A549 (cell line): ENCODE measurements at regions not wholly inside any gene's neighbourhood (a gene's known extent, or its start where the extent isn't known, plus 50 kb on each side); places are given as distances from the start of the nearest gene placed in this dataset.

Source experiments
- ATAC-seq, 2 experiments: fragments of 200-7000 bp in 1 of 2; fragments of >200 bp in 1 of 2; cut with Nextera tagmentation in 1 of 2; cut with Tn5 transposase in 1 of 2; 3 replicates each; pipeline versions ENCODE4 v1.8.0 to v1.9.1; 2018 to 2020; ENCODE audit warnings: mild to moderate bottlenecking in 1 of 2, moderate library complexity in 1 of 2
- CTCF ChIA-PET: fragments of 300-600 bp; sonication (Branson Sonifier 250); formaldehyde crosslinking; extraction: SDS; loops from one replicate; lab custom pipeline; 2021; ENCODE audit warnings: antibody characterized with exemption, inconsistent platforms; lab: Yijun Ruan, JAX
- POLR2A ChIA-PET: fragments of 350-600 bp; formaldehyde crosslinking; extraction: SDS; loops from one replicate; lab custom pipeline; 2021; ENCODE audit warnings: antibody characterized with exemption, inconsistent platforms; lab: Yijun Ruan, JAX
- DNase-seq, 2 experiments: peaks; one replicate each; pipeline versions ENCODE4 v3.0.0 to v3.0.0-alpha.2; 2011 to 2016; ENCODE audit warnings: low read depth in 1 of 2, low spot score in 1 of 2
- FAIRE-seq: peaks from 2 replicates; lab custom pipeline; 2011; peaks lifted over from hg19 to GRCh38; lab: Jason Lieb, UNC
- H3K27ac ChIP-seq, 2 experiments: fragments of >200 bp; sonication (Bioruptor Twin); formaldehyde crosslinking; 3 replicates each; pipeline ENCODE4 v1.5.1; 2016 to 2017
- H3K4me1 ChIP-seq: fragments of >200 bp; sonication (Bioruptor Twin); formaldehyde crosslinking; 3 replicates; pipeline ENCODE4 v1.6.1; 2016
- H3K4me2 ChIP-seq: fragments of >200 bp; sonication (Bioruptor Twin); formaldehyde crosslinking; 3 replicates; pipeline ENCODE4 v1.6.1; 2016
- H3K4me3 ChIP-seq: fragments of >200 bp; sonication (Bioruptor Twin); formaldehyde crosslinking; 3 replicates; pipeline ENCODE4 v1.5.1; 2016
- H3K9me3 ChIP-seq: fragments of >200 bp; sonication (Bioruptor Twin); formaldehyde crosslinking; 3 replicates; pipeline ENCODE4 v1.6.1; 2016
- CTCF ChIP-seq: fragments of >200 bp; sonication (Bioruptor Twin); formaldehyde crosslinking; IDR thresholded peaks from 3 replicates; pipeline ENCODE4 v1.5.1; 2016
- EHF ChIP-seq: fragments of 250-450 bp; sonication (Bioruptor Pico); IDR thresholded peaks from 2 replicates; pipeline ENCODE4 v1.5.0; 2020; ENCODE audit warnings: mild to moderate bottlenecking
- EHMT2 ChIP-seq: fragments of 200-600 bp; sonication (generic); IDR thresholded peaks from 2 replicates; pipeline ENCODE4 v1.6.1; 2016; ENCODE audit warnings: antibody characterized with exemption, low read depth, mild to moderate bottlenecking, moderate library complexity
- GATA3 ChIP-seq: IDR thresholded peaks from 2 replicates; pipeline ENCODE4 v1.6.1; 2012; ENCODE audit warnings: borderline replicate concordance
- HEYL ChIP-seq: fragments of 250-450 bp; sonication (Bioruptor Pico); IDR thresholded peaks from 2 replicates; pipeline ENCODE4 v1.8.0; 2021; ENCODE audit warnings: mild to moderate bottlenecking, moderate library complexity
- HMGXB4 ChIP-seq: fragments of 250-450 bp; sonication (Bioruptor Pico); IDR thresholded peaks from 2 replicates; pipeline ENCODE4 v1.5.0; 2021; ENCODE audit warnings: mild to moderate bottlenecking, moderate library complexity, borderline replicate concordance
- HOXA7 ChIP-seq: fragments of 250-450 bp; sonication (Bioruptor Pico); IDR thresholded peaks from 2 replicates; pipeline ENCODE4 v1.5.0; 2020; ENCODE audit warnings: mild to moderate bottlenecking, moderate library complexity
- HOXB5 ChIP-seq: fragments of 250-450 bp; sonication (Bioruptor Pico); IDR thresholded peaks from 2 replicates; pipeline ENCODE4 v1.5.0; 2020; ENCODE audit warnings: mild to moderate bottlenecking, moderate library complexity
- JUNB ChIP-seq: fragments of >200 bp; sonication (Bioruptor Twin); formaldehyde crosslinking; IDR thresholded peaks from 2 replicates; pipeline ENCODE4 v1.6.1; 2016
- MAX ChIP-seq: IDR thresholded peaks from 2 replicates; pipeline ENCODE4 v1.6.1; 2012
- MYC ChIP-seq: IDR thresholded peaks from 2 replicates; pipeline ENCODE4 v1.6.1; 2012; ENCODE audit warnings: mild to moderate bottlenecking, inconsistent platforms, low read length, improper control_type of control experiment, borderline replicate concordance
- NR3C1 ChIP-seq: fragments of >200 bp; sonication (Bioruptor Twin); formaldehyde crosslinking; IDR thresholded peaks from 3 replicates; pipeline ENCODE4 v1.6.1; 2017
- PHF8 ChIP-seq: fragments of 200-600 bp; sonication (generic); IDR thresholded peaks from 2 replicates; pipeline ENCODE4 v1.6.1; 2016; ENCODE audit warnings: low read depth, mild to moderate bottlenecking, antibody characterized with exemption, moderate library complexity, borderline replicate concordance
- REST ChIP-seq: fragments of 200-600 bp; sonication (generic); IDR thresholded peaks from 2 replicates; pipeline ENCODE4 v1.6.1; 2016; ENCODE audit warnings: antibody characterized with exemption, mild to moderate bottlenecking, moderate library complexity
- SMC3 ChIP-seq: fragments of >200 bp; sonication (Bioruptor Twin); formaldehyde crosslinking; IDR thresholded peaks from 3 replicates; pipeline ENCODE4 v1.6.1; 2018; ENCODE audit warnings: inconsistent platforms
- TFCP2L1 ChIP-seq: fragments of 250-450 bp; sonication (Bioruptor Pico); IDR thresholded peaks from 2 replicates; pipeline ENCODE4 v1.5.0; 2021; ENCODE audit warnings: mild to moderate bottlenecking
- TP53 ChIP-seq: fragments of 250-450 bp; sonication (Bioruptor Pico); IDR thresholded peaks from 2 replicates; pipeline ENCODE4 v1.5.0; 2021; ENCODE audit warnings: mild to moderate bottlenecking, moderate library complexity
- ZC3H11A ChIP-seq: fragments of 450-650 bp; IDR thresholded peaks from 2 replicates; pipeline ENCODE4 v1.6.1; 2014; ENCODE audit warnings: antibody characterized with exemption, mild to moderate bottlenecking
- ZFP36 ChIP-seq: fragments of 450-650 bp; IDR thresholded peaks from 2 replicates; pipeline ENCODE4 v1.6.1; 2014; ENCODE audit warnings: borderline replicate concordance; ENCODE audit not compliant: partially characterized antibody
- ZNF302 ChIP-seq: fragments of 250-450 bp; sonication (Bioruptor Pico); IDR thresholded peaks from 2 replicates; pipeline ENCODE4 v1.9.0; 2021; ENCODE audit warnings: inconsistent platforms, mild to moderate bottlenecking, moderate library complexity
- ZSCAN20 ChIP-seq: fragments of 250-450 bp; sonication (Bioruptor Pico); IDR thresholded peaks from 2 replicates; pipeline ENCODE4 v1.8.0; 2022; ENCODE audit warnings: mild to moderate bottlenecking, moderate library complexity
- WGBS: methylation state at CpG from one replicate; pipeline ENCODE4 v1.1.6; 2017; ENCODE audit errors: missing lambda C conversion rate; 5-methylcytosine and 5-hydroxymethylcytosine counted together
- TF ChIP-seq, protein P1 (sequence below): fragments of 450-650 bp; IDR thresholded peaks from 2 replicates; pipeline ENCODE4 v1.6.1; 2014; ENCODE audit warnings: antibody characterized with exemption

DNA sequence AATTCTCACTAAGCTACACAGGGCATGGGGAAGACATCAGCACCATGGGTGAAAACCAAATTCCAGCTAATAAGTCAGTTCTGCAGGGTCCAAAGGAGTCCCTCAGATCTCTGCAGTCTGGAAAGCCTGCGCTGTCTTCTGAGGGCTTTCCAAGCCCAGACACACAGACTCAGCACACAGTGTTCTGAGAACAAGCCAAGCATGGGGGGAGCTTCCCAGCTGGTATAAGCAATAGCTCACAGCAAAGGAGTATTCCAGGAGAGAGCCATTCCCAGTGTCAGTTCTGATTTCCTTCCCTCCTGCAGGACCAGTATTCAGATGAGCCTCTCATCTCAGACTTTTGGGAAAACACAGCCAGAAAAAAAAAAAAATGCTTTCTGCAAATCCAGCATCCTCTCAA lies 370.8 kb downstream of the TNS1 start (continued):
- TF ChIP-seq TP53 (CRISPR knock-in tag) (no peak), EHF (no peak), ZSCAN20 (CRISPR knock-in tag) (no peak), MYC (no peak)

DNA sequence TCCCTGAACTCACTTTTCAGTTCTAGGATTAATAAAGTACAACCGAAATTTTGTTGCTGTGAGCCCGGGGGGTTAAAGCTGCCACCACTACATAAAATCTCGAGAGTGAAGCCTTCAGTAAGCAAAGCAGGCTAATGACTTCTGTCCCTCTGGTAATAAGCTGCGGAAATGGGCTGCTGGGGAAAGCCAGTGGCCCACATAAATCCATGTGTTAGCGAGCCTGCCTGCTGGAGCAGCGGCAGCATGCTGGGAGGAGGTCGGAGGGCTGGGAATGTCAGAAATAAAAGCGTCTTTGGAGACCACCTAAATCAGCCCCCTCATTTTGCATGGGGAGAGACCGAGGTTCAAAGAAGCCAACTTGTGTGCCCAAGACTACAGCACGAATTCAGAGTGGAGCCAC lies 371.7 kb downstream of the TNS1 start:
- DNase-seq (no peak), ATAC-seq (no peak), FAIRE-seq (no peak)
- no peak overlapping the region for H3K4me3 ChIP-seq
- no peak overlapping the region for H3K27ac ChIP-seq
- no peak for TF ChIP-seq ZSCAN20 (CRISPR knock-in tag)
- no peak for TF ChIP-seq MAX
- no peak for TF ChIP-seq ZNF302 (CRISPR knock-in tag)
- no peak for TF ChIP-seq SMC3
- no peak for TF ChIP-seq NR3C1
- no peak for TF ChIP-seq PHF8
- TF ChIP-seq CTCF, result no peak
- no peak for TF ChIP-seq JUNB
- TF ChIP-seq ZC3H11A, result no peak
- TF ChIP-seq TFCP2L1 (CRISPR knock-in tag), result no peak
- TF ChIP-seq HMGXB4, result no peak
- TF ChIP-seq ZFP36, result no peak
- TF ChIP-seq GATA3, result no peak
- no peak for TF ChIP-seq REST
- no peak for TF ChIP-seq EHMT2
- TF ChIP-seq HOXA7 (CRISPR knock-in tag), result no peak
- no peak for TF ChIP-seq HOXB5
- 44% methylated on average over 10 of the region's 10 CpGs for WGBS
- CTCF ChIA-PET, result no interaction called here
- no peaks in the 10 kb centered on the region for H3K9me3 ChIP-seq
- H3K4me2 ChIP-seq, result no peak overlapping the region
- H3K4me1 ChIP-seq, result no peaks in the 10 kb centered on the region
- POLR2A ChIA-PET, result no interaction called here

DNA sequence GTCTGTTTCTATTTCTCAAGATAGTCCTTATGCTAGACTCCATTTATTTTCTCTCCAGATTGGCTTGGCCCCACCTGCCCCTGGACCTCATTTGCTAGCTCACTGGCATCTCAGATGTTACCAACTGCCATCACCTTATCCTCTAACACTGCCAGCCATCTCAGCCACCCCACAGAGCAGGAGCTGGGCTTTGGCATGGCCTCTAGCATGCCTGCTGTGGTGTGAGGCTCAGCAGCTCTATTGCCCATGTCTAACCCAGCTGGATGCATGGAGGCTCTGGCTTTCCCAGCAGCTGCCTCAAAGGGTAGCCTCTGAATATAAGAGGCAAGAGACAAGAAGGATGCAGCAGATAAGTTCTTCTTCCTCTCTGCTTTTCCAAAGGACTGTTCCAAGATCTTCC lies 373.4 kb downstream of the TNS1 start:
- ChIA-PET POLR2A (interaction anchor here (0.6 kb wide), 1 partner anchor 681 kb away, joined by 11 read pairs; no protein-coding TSS in a partner anchor), CTCF (no interaction called here)
- H3K9me3 ChIP-seq, result no peaks in the 10 kb centered on the region
- no peak overlapping the region for H3K4me3 ChIP-seq
- H3K4me1 ChIP-seq, result no peaks in the 10 kb centered on the region
- TF ChIP-seq, protein P1, sequence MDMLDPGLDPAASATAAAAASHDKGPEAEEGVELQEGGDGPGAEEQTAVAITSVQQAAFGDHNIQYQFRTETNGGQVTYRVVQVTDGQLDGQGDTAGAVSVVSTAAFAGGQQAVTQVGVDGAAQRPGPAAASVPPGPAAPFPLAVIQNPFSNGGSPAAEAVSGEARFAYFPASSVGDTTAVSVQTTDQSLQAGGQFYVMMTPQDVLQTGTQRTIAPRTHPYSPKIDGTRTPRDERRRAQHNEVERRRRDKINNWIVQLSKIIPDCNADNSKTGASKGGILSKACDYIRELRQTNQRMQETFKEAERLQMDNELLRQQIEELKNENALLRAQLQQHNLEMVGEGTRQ, result no peak
- TF ChIP-seq HEYL (CRISPR knock-in tag), result no peak
- no peak for TF ChIP-seq ZFP36
- ATAC-seq (no peak), FAIRE-seq (no peak), DNase-seq (no peak)
- no peak overlapping the region for H3K4me2 ChIP-seq
- no peak overlapping the region for H3K27ac ChIP-seq
